ENCODE measurements at regions not wholly inside any gene's neighbourhood (a gene's known extent, or its start where the extent isn't known, plus 50 kb on each side); places are given as distances from the start of the nearest gene placed in this dataset.

GRCh38 chr13:40213779-40214178 is 452.7 kb downstream of the FOXO1 start:
- no peak overlapping the region for H4K91ac ChIP-seq (ENCODE audit: low read depth, low read length)
- no peak overlapping the region for H2AFZ ChIP-seq (ENCODE audit: insufficient read depth, low read length, poor library complexity)
- no peaks in the 10 kb centered on the region for H3K4me1 ChIP-seq (ENCODE audit: control insufficient read depth in 1 of 2, insufficient read depth in 2 of 2, low read length in 2 of 2)
- no peak overlapping the region for H2BK5ac ChIP-seq (ENCODE audit: low read depth, low read length, poor library complexity)
- H3K27me3 ChIP-seq (ENCODE audit: insufficient read depth, low read length), result no peaks in the 10 kb centered on the region
- H2BK120ac ChIP-seq (ENCODE audit: insufficient read depth, low read length, poor library complexity), result no peak overlapping the region
- no peaks in the 10 kb centered on the region for H3K36me3 ChIP-seq (ENCODE audit: control insufficient read depth in 1 of 2, insufficient read depth in 2 of 2, low read length in 2 of 2)
- no peak overlapping the region for H3K23ac ChIP-seq (ENCODE audit: low read length)
- no peak for DNase-seq
- H3K18ac ChIP-seq (ENCODE audit: low read length), result no peak overlapping the region
- H2AK5ac ChIP-seq (ENCODE audit: low read length), result no peak overlapping the region
- H3K4me2 ChIP-seq (ENCODE audit: low read length), result no peak overlapping the region
- H4K12ac ChIP-seq (ENCODE audit: low read depth, low read length), result no peak overlapping the region
- H3K79me1 ChIP-seq (ENCODE audit: low read length), result no peaks in the 10 kb centered on the region
- no peak overlapping the region for H3K4me3 ChIP-seq (ENCODE audit: low read depth, low read length)
- H3K79me2 ChIP-seq (ENCODE audit: control insufficient read depth, insufficient read depth, low read length, poor library complexity), result no peaks in the 10 kb centered on the region
- no peak overlapping the region for H3K9ac ChIP-seq (ENCODE audit: low read length)
- H3K9me3 ChIP-seq (ENCODE audit: insufficient read depth, low read depth, low read length), result no peaks in the 10 kb centered on the region
- no peak overlapping the region for H3K14ac ChIP-seq (ENCODE audit: low read length)
- no peak overlapping the region for H3K4ac ChIP-seq (ENCODE audit: low read depth, low read length)
- no peak overlapping the region for H3K27ac ChIP-seq (ENCODE audit: low read depth, low read length)
- H2BK12ac ChIP-seq (ENCODE audit: low read length), result no peak overlapping the region
- no peak overlapping the region for H4K8ac ChIP-seq (ENCODE audit: low read depth, low read length)

DNA sequence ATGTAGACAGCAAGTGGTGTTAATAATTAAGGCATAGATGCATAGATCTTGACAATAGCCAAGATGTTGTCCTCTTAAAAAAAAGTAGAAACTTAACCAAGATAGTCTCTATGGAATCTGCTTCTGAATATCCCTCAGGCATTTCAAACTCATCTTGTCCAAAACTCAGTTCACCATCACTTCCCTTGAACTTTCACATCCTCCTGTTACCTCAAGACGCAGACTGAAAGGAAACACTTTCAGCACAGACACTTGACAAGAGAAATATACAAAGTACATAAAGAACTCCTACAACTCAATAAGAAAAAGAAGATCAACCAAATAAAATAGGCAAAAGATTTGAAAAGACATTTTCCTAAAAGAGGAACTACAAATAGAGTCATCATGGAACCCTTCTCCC is 451.1 kb downstream of the FOXO1 start:
- no CpG with 5 or more reads among the region's 1 CpG for WGBS (ENCODE audit: extremely low coverage, insufficient coverage, insufficient read length)
- H3K27ac ChIP-seq (ENCODE audit: low read depth, low read length), result no peak overlapping the region

DNA sequence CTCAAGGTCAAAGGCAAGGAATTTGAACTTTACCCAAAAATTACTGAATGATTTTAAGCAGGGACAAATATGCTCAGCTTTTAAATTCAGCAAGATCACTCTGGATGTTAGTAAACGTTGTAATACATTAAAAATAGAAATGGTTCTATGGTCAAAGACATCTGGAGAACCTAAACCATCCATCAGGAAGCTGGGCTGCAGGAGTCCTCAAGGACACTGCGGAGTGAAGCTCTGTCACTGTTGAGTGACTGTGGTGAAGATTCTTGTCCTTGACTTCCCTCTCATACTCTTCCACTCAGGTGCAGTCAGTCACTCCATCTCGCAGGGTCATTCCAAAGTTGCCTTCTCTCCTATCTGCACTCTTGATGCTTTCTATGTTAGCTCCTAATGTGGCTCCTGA is 450.7 kb downstream of the FOXO1 start:
- no peak overlapping the region for H2BK120ac ChIP-seq (ENCODE audit: insufficient read depth, low read length, poor library complexity)
- peaks cover 0 to 2% of the 10 kb centered on the region in 2 experiments for H3K36me3 ChIP-seq (ENCODE audit: control insufficient read depth in 1 of 2, insufficient read depth in 2 of 2, low read length in 2 of 2)

More for the DNA sequence above, 451.1 kb downstream of the FOXO1 start:
- Histone ChIP-seq H3K4me1 (ENCODE audit: control insufficient read depth in 1 of 2, insufficient read depth in 2 of 2, low read length in 2 of 2) (peaks cover 0 to 2% of the 10 kb centered on the region in 2 experiments), H3K23ac (ENCODE audit: low read length) (no peak overlapping the region), H4K91ac (ENCODE audit: low read depth, low read length) (no peak overlapping the region), H3K14ac (ENCODE audit: low read length) (no peak overlapping the region), H4K8ac (ENCODE audit: low read depth, low read length) (no peak overlapping the region), H3K36me3 (ENCODE audit: control insufficient read depth in 1 of 2, insufficient read depth in 2 of 2, low read length in 2 of 2) (peaks cover 0 to 2% of the 10 kb centered on the region in 2 experiments), H3K9ac (ENCODE audit: low read length) (no peak overlapping the region), H2BK5ac (ENCODE audit: low read depth, low read length, poor library complexity) (no peak overlapping the region), H3K27me3 (ENCODE audit: insufficient read depth, low read length) (no peaks in the 10 kb centered on the region), H4K12ac (ENCODE audit: low read depth, low read length) (no peak overlapping the region), H3K9me3 (ENCODE audit: insufficient read depth, low read depth, low read length) (no peaks in the 10 kb centered on the region), H3K4me3 (ENCODE audit: low read depth, low read length) (no peak overlapping the region), H2BK120ac (ENCODE audit: insufficient read depth, low read length, poor library complexity) (no peak overlapping the region), H2AK5ac (ENCODE audit: low read length) (no peak overlapping the region), H2AFZ (ENCODE audit: insufficient read depth, low read length, poor library complexity) (no peak overlapping the region), H3K79me2 (ENCODE audit: control insufficient read depth, insufficient read depth, low read length, poor library complexity) (no peaks in the 10 kb centered on the region), H2BK12ac (ENCODE audit: low read length) (no peak overlapping the region), H3K4me2 (ENCODE audit: low read length) (no peak overlapping the region), H3K18ac (ENCODE audit: low read length) (no peak overlapping the region), H3K79me1 (ENCODE audit: low read length) (no peaks in the 10 kb centered on the region), H3K4ac (ENCODE audit: low read depth, low read length) (no peak overlapping the region)
- no peak for DNase-seq

GRCh38 chr13:40217675-40218074 is 448.8 kb downstream of the FOXO1 start:
- Histone ChIP-seq H3K27ac (ENCODE audit: low read depth, low read length) (no peak overlapping the region), H3K23ac (ENCODE audit: low read length) (no peak overlapping the region), H3K14ac (ENCODE audit: low read length) (no peak overlapping the region), H4K12ac (ENCODE audit: low read depth, low read length) (no peak overlapping the region), H2AK5ac (ENCODE audit: low read length) (no peak overlapping the region), H3K18ac (ENCODE audit: low read length) (no peak overlapping the region), H3K79me1 (ENCODE audit: low read length) (peaks cover 7% of the 10 kb centered on the region), H4K91ac (ENCODE audit: low read depth, low read length) (no peak overlapping the region), H3K9ac (ENCODE audit: low read length) (no peak overlapping the region), H3K27me3 (ENCODE audit: insufficient read depth, low read length) (no peaks in the 10 kb centered on the region), H3K79me2 (ENCODE audit: control insufficient read depth, insufficient read depth, low read length, poor library complexity) (no peaks in the 10 kb centered on the region), H3K9me3 (ENCODE audit: insufficient read depth, low read depth, low read length) (no peaks in the 10 kb centered on the region), H3K4me2 (ENCODE audit: low read length) (no peak overlapping the region), H2AFZ (ENCODE audit: insufficient read depth, low read length, poor library complexity) (no peak overlapping the region), H2BK12ac (ENCODE audit: low read length) (no peak overlapping the region), H3K4me3 (ENCODE audit: low read depth, low read length) (no peak overlapping the region), H3K4ac (ENCODE audit: low read depth, low read length) (no peak overlapping the region), H2BK5ac (ENCODE audit: low read depth, low read length, poor library complexity) (no peak overlapping the region), H2BK120ac (ENCODE audit: insufficient read depth, low read length, poor library complexity) (no peak overlapping the region), H3K4me1 (ENCODE audit: control insufficient read depth in 1 of 2, insufficient read depth in 2 of 2, low read length in 2 of 2) (peaks cover 11 to 12% of the 10 kb centered on the region in 2 experiments), H3K36me3 (ENCODE audit: control insufficient read depth in 1 of 2, insufficient read depth in 2 of 2, low read length in 2 of 2) (peaks cover 0 to 2% of the 10 kb centered on the region in 2 experiments), H4K8ac (ENCODE audit: low read depth, low read length) (no peak overlapping the region)
- no CpG with 5 or more reads among the region's 4 CpGs for WGBS (ENCODE audit: extremely low coverage, insufficient coverage, insufficient read length)
- DNase-seq, result no peak

More for the DNA sequence above, 450.7 kb downstream of the FOXO1 start:
- no CpG with 5 or more reads among the region's 3 CpGs for WGBS (ENCODE audit: extremely low coverage, insufficient coverage, insufficient read length)
- H3K23ac ChIP-seq (ENCODE audit: low read length), result no peak overlapping the region
- H3K14ac ChIP-seq (ENCODE audit: low read length), result no peak overlapping the region
- no peaks in the 10 kb centered on the region for H3K79me1 ChIP-seq (ENCODE audit: low read length)
- H3K79me2 ChIP-seq (ENCODE audit: control insufficient read depth, insufficient read depth, low read length, poor library complexity), result no peaks in the 10 kb centered on the region
- DNase-seq, result no peak
- no peak overlapping the region for H3K4me2 ChIP-seq (ENCODE audit: low read length)
- no peak overlapping the region for H2BK5ac ChIP-seq (ENCODE audit: low read depth, low read length, poor library complexity)
- H3K18ac ChIP-seq (ENCODE audit: low read length), result no peak overlapping the region
- no peak overlapping the region for H4K91ac ChIP-seq (ENCODE audit: low read depth, low read length)
- H3K4me1 ChIP-seq (ENCODE audit: control insufficient read depth in 1 of 2, insufficient read depth in 2 of 2, low read length in 2 of 2), result peaks cover 0 to 2% of the 10 kb centered on the region in 2 experiments
- H2BK12ac ChIP-seq (ENCODE audit: low read length), result no peak overlapping the region
- no peak overlapping the region for H3K27ac ChIP-seq (ENCODE audit: low read depth, low read length)
- no peak overlapping the region for H3K4ac ChIP-seq (ENCODE audit: low read depth, low read length)
- no peak overlapping the region for H4K8ac ChIP-seq (ENCODE audit: low read depth, low read length)
- no peak overlapping the region for H3K4me3 ChIP-seq (ENCODE audit: low read depth, low read length)
- no peak overlapping the region for H3K9ac ChIP-seq (ENCODE audit: low read length)
- H3K27me3 ChIP-seq (ENCODE audit: insufficient read depth, low read length), result no peaks in the 10 kb centered on the region
- H2AK5ac ChIP-seq (ENCODE audit: low read length), result no peak overlapping the region
- H4K12ac ChIP-seq (ENCODE audit: low read depth, low read length), result no peak overlapping the region
- no peaks in the 10 kb centered on the region for H3K9me3 ChIP-seq (ENCODE audit: insufficient read depth, low read depth, low read length)
- no peak overlapping the region for H2AFZ ChIP-seq (ENCODE audit: insufficient read depth, low read length, poor library complexity)

Measured in trophoblast cell (in vitro differentiated cells and primary cell).